COLO668 (cell line): ENCODE measurements at regions not wholly inside any gene's neighbourhood (a gene's known extent, or its start where the extent isn't known, plus 50 kb on each side); places are given as distances from the start of the nearest gene placed in this dataset.
"Not testable (repeated sequence)": the region's sequence is repeated elsewhere in the genome, so short reads cannot be mapped to it uniquely, and the experiment has no call there.

Experiments used
- DNase-seq: peaks from one replicate; lab custom pipeline; 2025; ENCODE audit not compliant: unreplicated experiment; lab: John Stamatoyannopoulos, UW

GRCh38 chr11:23797624-23798419, 699.0 kb upstream of the LUZP2 start:
- DNase-seq = no peak

- DNase-seq = not testable (repeated sequence)
Observed at GRCh38 chr11:23834306-23834705, 662.5 kb upstream of the LUZP2 start.

- no peak for DNase-seq
Observed at GRCh38 chr11:23836981-23837380, 659.9 kb upstream of the LUZP2 start.

GRCh38 chr11:23840872-23841271, 656.0 kb upstream of the LUZP2 start:
- DNase-seq = no peak

GRCh38 chr11:23846902-23847422, 649.9 kb upstream of the LUZP2 start:
- DNase-seq = no peak

GRCh38 chr11:23851216-23851615, 645.6 kb upstream of the LUZP2 start:
- DNase-seq = no peak

- DNase-seq = no peak
Observed at GRCh38 chr11:23856654-23857053, 640.2 kb upstream of the LUZP2 start.

- DNase-seq = no peak
Observed at GRCh38 chr11:23859087-23859486, 637.8 kb upstream of the LUZP2 start.

- DNase-seq = no peak
Observed at GRCh38 chr11:23861615-23862014, 635.2 kb upstream of the LUZP2 start.

- DNase-seq = no peak
Observed at GRCh38 chr11:23865341-23865975, 631.4 kb upstream of the LUZP2 start.

- DNase-seq = no peak
Observed at GRCh38 chr11:23866641-23867040, 630.2 kb upstream of the LUZP2 start.

GRCh38 chr11:23869671-23870070, 627.2 kb upstream of the LUZP2 start:
- no peak for DNase-seq

- no peak for DNase-seq
Observed at GRCh38 chr11:23873406-23873805, 623.4 kb upstream of the LUZP2 start.

- DNase-seq = no peak
Observed at GRCh38 chr11:23875176-23875850, 621.5 kb upstream of the LUZP2 start.

- DNase-seq = not testable (repeated sequence)
Observed at GRCh38 chr11:23883426-23884048, 613.3 kb upstream of the LUZP2 start.

- no peak for DNase-seq
Observed at GRCh38 chr11:23884341-23884740, 612.5 kb upstream of the LUZP2 start.

- DNase-seq = no peak
Observed at GRCh38 chr11:23885801-23886200, 611.1 kb upstream of the LUZP2 start.

GRCh38 chr11:23887122-23887521, 609.7 kb upstream of the LUZP2 start:
- not testable (repeated sequence) for DNase-seq

GRCh38 chr11:23893126-23893525, 603.7 kb upstream of the LUZP2 start:
- DNase-seq = no peak

- DNase-seq = no peak
Observed at GRCh38 chr11:23897453-23898286, 599.2 kb upstream of the LUZP2 start.
